GM23338 (cell line): ENCODE measurements at regions not wholly inside any gene's neighbourhood (a gene's known extent, or its start where the extent isn't known, plus 50 kb on each side); places are given as distances from the start of the nearest gene placed in this dataset.

Experiments
- ATAC-seq: fragments of 200-7000 bp; cut with Tn5 transposase; 3 replicates; pipeline ENCODE4 v1.9.1; 2020
- DNase-seq: peaks from one replicate; pipeline ENCODE4 v3.0.0-alpha.2; 2015; ENCODE audit warnings: low spot score
- H2AFZ ChIP-seq: fragments of 200-600 bp; sonication (generic); 2 replicates; pipeline ENCODE4 v1.8.0; 2016; ENCODE audit warnings: antibody characterized with exemption, mild to moderate bottlenecking, moderate library complexity
- H3F3A ChIP-seq: fragments of 200-600 bp; sonication (generic); replicated peaks from 2 replicates; pipeline ENCODE4 v1.8.0; 2017; ENCODE audit warnings: antibody characterized with exemption, mixed run types, low read depth
- H3K27ac ChIP-seq: fragments of 200-600 bp; sonication (generic); 2 replicates; pipeline ENCODE4 v1.6.1; 2016; ENCODE audit warnings: low read depth
- H3K27me3 ChIP-seq: fragments of 200-600 bp; sonication (generic); 2 replicates; pipeline ENCODE4 v1.8.0; 2016; ENCODE audit warnings: mild to moderate bottlenecking, mixed run types, moderate library complexity; ENCODE audit not compliant: insufficient read depth
- H3K36me3 ChIP-seq: fragments of 200-600 bp; sonication (generic); 2 replicates; pipeline ENCODE4 v1.8.0; 2016; ENCODE audit warnings: mild to moderate bottlenecking; ENCODE audit not compliant: insufficient read depth
- H3K4me1 ChIP-seq: fragments of 200-600 bp; sonication (generic); 2 replicates; pipeline ENCODE4 v1.8.0; 2016; ENCODE audit warnings: mild to moderate bottlenecking, moderate library complexity; ENCODE audit not compliant: insufficient read depth
- H3K4me2 ChIP-seq: fragments of 200-600 bp; sonication (generic); 2 replicates; pipeline ENCODE4 v1.7.1; 2017; ENCODE audit warnings: mixed run types
- H3K4me3 ChIP-seq: fragments of 200-600 bp; sonication (generic); 2 replicates; pipeline ENCODE4 v1.6.1; 2016; ENCODE audit warnings: mixed run types
- H3K79me2 ChIP-seq: fragments of 200-600 bp; sonication (generic); replicated peaks from 2 replicates; pipeline ENCODE4 v1.8.0; 2017; ENCODE audit warnings: mild to moderate bottlenecking; ENCODE audit not compliant: insufficient read depth
- H3K9me2 ChIP-seq: fragments of 200-600 bp; sonication (generic); 2 replicates; pipeline ENCODE4 v1.8.0; 2017; ENCODE audit not compliant: insufficient read depth
- H4K20me1 ChIP-seq: fragments of 200-600 bp; sonication (generic); replicated peaks from 2 replicates; pipeline ENCODE4 v1.8.0; 2017; ENCODE audit warnings: mild to moderate bottlenecking; ENCODE audit not compliant: insufficient read depth
- H3K27ac Mint-ChIP-seq: 2 replicates; pipeline ENCODE4 v1.8.0; 2020; ENCODE audit warnings: inconsistent platforms, mild to moderate bottlenecking, moderate library complexity, mixed read lengths
- H3K27me3 Mint-ChIP-seq: 3 replicates; pipeline ENCODE4 v1.8.0; 2022; ENCODE audit warnings: low read depth, mild to moderate bottlenecking, moderate library complexity, mixed read lengths, inconsistent platforms; ENCODE audit not compliant: insufficient read depth, poor library complexity
- H3K36me3 Mint-ChIP-seq: 3 replicates; pipeline ENCODE4 v1.8.0; 2021; ENCODE audit warnings: low read depth, mild to moderate bottlenecking, inconsistent platforms, moderate library complexity, mixed read lengths
- H3K4me1 Mint-ChIP-seq: 3 replicates; pipeline ENCODE4 v1.8.0; 2020; ENCODE audit warnings: mild to moderate bottlenecking, inconsistent platforms, mixed read lengths
- H3K4me3 Mint-ChIP-seq: 3 replicates; pipeline ENCODE4 v1.8.0; 2021; ENCODE audit warnings: moderate library complexity, mild to moderate bottlenecking, inconsistent platforms, mixed read lengths
- H3K9me3 Mint-ChIP-seq: 3 replicates; pipeline ENCODE4 v1.8.0; 2020; ENCODE audit warnings: moderate library complexity, mild to moderate bottlenecking, inconsistent platforms, mixed read lengths
- CREB1 ChIP-seq: fragments of 250-450 bp; sonication (Bioruptor Pico); IDR thresholded peaks from 2 replicates; pipeline ENCODE4 v1.5.0; 2020; ENCODE audit warnings: low read depth, mild to moderate bottlenecking, moderate library complexity
- ETS1 ChIP-seq: IDR thresholded peaks from 2 replicates; pipeline ENCODE4 v1.6.1; 2016; ENCODE audit warnings: antibody characterized with exemption
- EZH2 ChIP-seq: fragments of 200-600 bp; sonication (generic); IDR thresholded peaks from one replicate; pipeline ENCODE4 v1.8.0; 2017; ENCODE audit warnings: antibody characterized with exemption, mild to moderate bottlenecking, low read depth; ENCODE audit not compliant: unreplicated experiment
- NANOG ChIP-seq: IDR thresholded peaks from 2 replicates; pipeline ENCODE4 v1.6.1; 2016; ENCODE audit warnings: antibody characterized with exemption, borderline replicate concordance
- REST ChIP-seq: IDR thresholded peaks from one replicate; pipeline ENCODE4 v1.6.1; 2018; ENCODE audit warnings: antibody characterized with exemption; ENCODE audit not compliant: unreplicated experiment
- ZNF114 ChIP-seq: fragments of 250-450 bp; sonication (Bioruptor Pico); IDR thresholded peaks from 2 replicates; pipeline ENCODE4 v1.5.0; 2020; ENCODE audit warnings: mild to moderate bottlenecking, moderate library complexity
- ZNF462 ChIP-seq: fragments of 250-450 bp; sonication (Bioruptor Pico); IDR thresholded peaks from 2 replicates; pipeline ENCODE4 v1.5.0; 2020; ENCODE audit warnings: mild to moderate bottlenecking, moderate library complexity

- TF ChIP-seq EZH2 (no peak), REST (no peak), ETS1 (no peak), CREB1 (CRISPR knock-in tag) (no peak), NANOG (no peak)
Observed at GRCh38 chr7:152968514-152968913, 209.0 kb downstream of the ACTR3B start (continued).

GRCh38 chr7:152969335-152969734 lies 209.8 kb downstream of the ACTR3B start:
- no peaks in the 10 kb centered on the region for H3K79me2 ChIP-seq
- peaks cover 70% of the 10 kb centered on the region for H3K9me3 Mint-ChIP-seq
- no peaks in the 10 kb centered on the region for H4K20me1 ChIP-seq
- H3K36me3 ChIP-seq = peaks cover 5% of the 10 kb centered on the region
- peaks cover 19% of the 10 kb centered on the region for H3K4me1 ChIP-seq
- peaks cover 28% of the 10 kb centered on the region for H3K27me3 Mint-ChIP-seq
- H2AFZ ChIP-seq = no peak overlapping the region
- no peaks in the 10 kb centered on the region for H3F3A ChIP-seq
- ATAC-seq (peak; percentile 98), DNase-seq (peak; percentile 93)
- peaks cover 24% of the 10 kb centered on the region for H3K4me1 Mint-ChIP-seq
- H3K4me3 Mint-ChIP-seq = 0 out of 3 replicates have a peak overlapping the region, but pooled peaks have one; percentile 18
- peaks cover 69% of the 10 kb centered on the region for H3K36me3 Mint-ChIP-seq
- H3K27ac Mint-ChIP-seq = peak overlapping the region; percentile 77
- no peak overlapping the region for H3K4me3 ChIP-seq
- peak overlapping the region; percentile 9; the same call in 1 of the 2 replicates for H3K27ac ChIP-seq
- peaks cover 10% of the 10 kb centered on the region; the same call in 1 of the 2 replicates for H3K27me3 ChIP-seq
- TF ChIP-seq REST = no peak
- TF ChIP-seq ZNF462 (CRISPR knock-in tag) = peak; percentile 70; the same call in 1 of the 2 replicates
- TF ChIP-seq CREB1 (CRISPR knock-in tag) = peak; percentile 47; the same call in 1 of the 2 replicates
- TF ChIP-seq ZNF114 (CRISPR knock-in tag) = no peak
- TF ChIP-seq NANOG = peak; percentile 98
- H3K9me2 ChIP-seq = no peaks in the 10 kb centered on the region
- peak overlapping the region; percentile 4 for H3K4me2 ChIP-seq
